Spleen (tissue), 7 donors: ENCODE measurements at regions not wholly inside any gene's neighbourhood (a gene's known extent, or its start where the extent isn't known, plus 50 kb on each side); places are given as distances from the start of the nearest gene placed in this dataset.

ENCODE experiments used
- CTCF ChIP-seq, 11 experiments: fragments of 200-600 bp in 7 of 11; fragments of 450-650 bp in 4 of 11; sonication (generic) in 4 of 11; IDR thresholded peaks in 8 of 11; conservative IDR thresholded peaks in 3 of 11; 1 replicate in 7 of 11; 2 replicates in 4 of 11; pipeline versions ENCODE4 v1.4.0 to v1.8.0; 2016 to 2021; ENCODE audit warnings: antibody characterized with exemption in 11 of 11, inconsistent platforms in 4 of 11, mild to moderate bottlenecking in 1 of 11
- POLR2A ChIP-seq, 3 donors: fragments of 450-650 bp; IDR thresholded peaks; one replicate each; pipeline ENCODE4 v1.5.1; 2017; ENCODE audit warnings: antibody characterized with exemption in 3 of 3, mild to moderate bottlenecking in 1 of 3
- POLR2AphosphoS5 ChIP-seq, 3 donors: sonication (generic); formaldehyde crosslinking; IDR thresholded peaks; one replicate each; pipeline ENCODE4 v1.5.1; 2017; ENCODE audit warnings: antibody characterized with exemption in 3 of 3
- donor health status: DM: no; HTN: no; CAD: no; lungs with moderate emphysema.
- donor health status: DM: no; HTN: no; CAD: no.
- donor health status: DM: no; HTN: no; CAD: no.

GRCh38 chr16:65869261-65869660, 497.2 kb upstream of the CDH5 start:
- TF ChIP-seq CTCF (IDR thresholded peaks at IDR 0.05 in 8 of 11, conservative IDR thresholded peaks at IDR 0.05 in 3 of 11) (no peak), POLR2AphosphoS5 (IDR thresholded peaks at IDR 0.05) (no peak), POLR2A (IDR thresholded peaks at IDR 0.05) (no peak)
